Ectodermal cell (in vitro differentiated cells): ENCODE measurements at regions not wholly inside any gene's neighbourhood (a gene's known extent, or its start where the extent isn't known, plus 50 kb on each side); places are given as distances from the start of the nearest gene placed in this dataset.
"Not testable (repeated sequence)": the region's sequence is repeated elsewhere in the genome, so short reads cannot be mapped to it uniquely, and the experiment has no call there.

Experiments used
- H3K27ac ChIP-seq: 2 replicates; pipeline ENCODE4 v1.7.0; 2013; ENCODE audit warnings: mild to moderate bottlenecking, low read depth, low read length; ENCODE audit not compliant: insufficient read depth, poor library complexity, severe bottlenecking
- H3K27me3 ChIP-seq: 2 replicates; pipeline ENCODE4 v1.7.0; 2013; ENCODE audit warnings: mild to moderate bottlenecking, low read length; ENCODE audit not compliant: insufficient read depth, control insufficient read depth, poor library complexity, severe bottlenecking
- H3K36me3 ChIP-seq: one replicate; pipeline ENCODE4 v1.7.0; 2013; ENCODE audit warnings: low read length; ENCODE audit not compliant: control insufficient read depth, insufficient read depth
- H3K4me1 ChIP-seq: one replicate; pipeline ENCODE4 v1.7.0; 2013; ENCODE audit warnings: low read length; ENCODE audit not compliant: control insufficient read depth, insufficient read depth
- H3K4me3 ChIP-seq: 2 replicates; pipeline ENCODE4 v1.7.0; 2013; ENCODE audit warnings: low read depth, low read length, control low read depth; ENCODE audit not compliant: insufficient read depth
- H3K9me3 ChIP-seq: 2 replicates; pipeline ENCODE4 v1.7.0; 2013; ENCODE audit warnings: mild to moderate bottlenecking, low read length, moderate library complexity; ENCODE audit not compliant: control insufficient read depth
- WGBS, 2 experiments: methylation state at CpG; one replicate each; pipeline ENCODE4 v1.1.7; 2013; ENCODE audit warnings: missing lambda C conversion rate in 2 of 2; 5-methylcytosine and 5-hydroxymethylcytosine counted together

DNA sequence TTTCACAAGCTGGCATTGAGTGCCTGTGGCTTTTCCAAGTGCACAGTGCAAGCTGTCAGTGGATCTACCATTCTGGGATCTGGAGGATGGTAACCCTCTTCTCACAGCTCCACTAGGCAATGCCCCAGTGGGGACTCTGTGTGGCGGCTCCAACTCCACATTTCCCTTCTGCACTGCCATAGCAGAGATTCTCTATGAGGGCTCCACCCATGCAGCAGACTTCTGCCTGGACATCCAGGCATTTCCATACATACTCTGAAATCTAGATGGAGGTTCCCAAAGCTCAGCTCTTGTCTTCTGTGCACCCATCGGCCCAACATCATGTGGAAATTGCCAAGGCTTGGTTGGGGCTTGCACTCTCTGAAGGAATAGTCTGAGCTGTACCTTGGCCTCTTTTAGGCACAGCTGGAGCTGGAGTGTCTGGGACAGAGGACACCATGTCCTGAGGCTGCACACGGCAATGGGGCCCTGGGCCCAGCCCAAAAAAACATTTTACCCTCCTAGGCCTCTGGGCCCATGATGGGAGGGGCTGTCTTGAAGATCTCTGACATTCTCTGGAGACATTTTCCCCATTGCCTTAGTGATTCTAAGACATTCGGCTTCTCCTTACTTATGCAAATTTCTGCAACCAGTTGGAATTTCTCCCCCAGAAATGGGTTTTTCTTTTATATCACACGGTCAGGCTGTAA is 313.3 kb upstream of the SFSWAP start:
- 87 to 88% methylated on average over 5 of the region's 5 CpGs for WGBS, 2 experiments

GRCh38 chr12:131399000-131399399 is 311.9 kb upstream of the SFSWAP start:
- no peaks in the 10 kb centered on the region for H3K36me3 ChIP-seq
- no peaks in the 10 kb centered on the region for H3K9me3 ChIP-seq
- no peak overlapping the region for H3K27ac ChIP-seq
- H3K27me3 ChIP-seq, result no peaks in the 10 kb centered on the region
- H3K4me3 ChIP-seq, result no peak overlapping the region
- no peaks in the 10 kb centered on the region for H3K4me1 ChIP-seq

More for the DNA sequence above, 313.3 kb upstream of the SFSWAP start:
- H3K27me3 ChIP-seq, result no peaks in the 10 kb centered on the region
- H3K36me3 ChIP-seq, result no peaks in the 10 kb centered on the region
- H3K4me3 ChIP-seq, result no peak overlapping the region
- H3K27ac ChIP-seq, result no peak overlapping the region
- H3K9me3 ChIP-seq, result no peaks in the 10 kb centered on the region
- no peaks in the 10 kb centered on the region for H3K4me1 ChIP-seq

DNA sequence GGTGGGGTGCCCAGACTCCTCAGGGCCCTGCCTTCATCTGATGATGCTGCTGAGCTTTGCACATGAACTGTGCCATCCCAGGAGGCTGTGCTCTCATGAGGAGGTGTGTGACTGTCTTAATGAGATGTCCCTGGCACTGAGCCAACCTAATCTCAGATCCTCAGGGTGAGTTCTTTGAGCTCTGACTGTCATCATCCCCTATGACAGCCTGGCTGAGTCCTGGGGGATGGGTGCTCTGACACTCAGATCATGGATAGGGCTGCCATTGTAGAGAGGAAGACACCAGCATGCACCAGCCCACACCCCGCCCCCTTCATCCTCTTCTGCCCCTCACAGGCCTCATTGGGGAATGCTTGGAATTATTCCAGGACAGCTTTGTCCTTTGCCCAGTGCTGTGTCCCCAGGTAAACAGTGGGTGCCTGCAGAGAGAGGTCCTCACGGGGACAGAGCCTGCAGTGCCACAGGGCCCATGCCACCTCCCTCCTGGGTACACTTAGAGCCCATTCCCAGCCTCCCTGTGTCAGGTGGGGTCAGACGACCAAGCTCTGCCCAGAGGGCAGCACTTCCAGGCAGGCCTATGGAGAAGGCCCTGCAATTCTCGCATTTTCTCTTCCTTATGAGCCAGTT is 310.1 kb upstream of the SFSWAP start:
- not testable (repeated sequence) for H3K27ac ChIP-seq, H3K36me3 ChIP-seq

GRCh38 chr12:131401907-131402633 is 308.8 kb upstream of the SFSWAP start:
- H3K9me3 ChIP-seq, H3K27ac ChIP-seq, H3K36me3 ChIP-seq, H3K4me3 ChIP-seq, H3K4me1 ChIP-seq, H3K27me3 ChIP-seq: not testable (repeated sequence)
- 85 to 86% methylated on average over 13 of the region's 13 CpGs for WGBS, 2 experiments

More for the DNA sequence above, 310.1 kb upstream of the SFSWAP start:
- not testable (repeated sequence) for H3K27me3 ChIP-seq, H3K4me3 ChIP-seq, H3K9me3 ChIP-seq, H3K4me1 ChIP-seq
- WGBS, 2 experiments, result 86 to 88% methylated on average over 4 of the region's 4 CpGs

DNA sequence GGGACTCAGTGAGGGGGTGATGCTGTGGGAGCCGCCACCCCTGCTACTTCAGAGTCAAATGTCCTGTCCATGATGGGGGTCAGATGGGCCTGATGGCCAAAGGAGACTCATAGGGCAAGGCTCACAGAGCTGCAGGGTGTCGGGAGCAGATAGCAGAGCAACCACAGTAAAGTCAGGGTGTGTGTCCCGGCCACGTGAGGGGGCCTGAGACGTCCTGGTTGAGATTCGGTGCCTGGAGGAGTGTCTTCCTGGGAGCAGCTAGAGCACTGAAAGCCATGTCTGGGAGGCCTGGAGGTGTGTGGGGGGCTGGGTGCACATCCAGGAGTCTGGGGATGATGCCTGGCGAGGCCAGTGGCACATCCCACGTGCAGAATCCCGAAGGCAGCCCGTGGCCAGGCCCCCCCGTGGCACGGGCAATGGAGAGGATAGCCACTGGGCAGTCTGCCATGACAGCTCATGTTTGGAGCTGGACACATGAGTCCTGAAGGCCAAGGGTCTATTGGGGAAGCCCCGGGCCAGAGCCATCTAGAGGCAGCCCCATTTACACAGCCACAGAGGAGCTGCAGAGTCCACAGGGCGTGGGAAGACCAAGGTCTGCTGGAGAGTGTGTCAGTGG is 308.0 kb upstream of the SFSWAP start:
- Histone ChIP-seq H3K9me3 (no peaks in the 10 kb centered on the region), H3K4me3 (no peak overlapping the region), H3K36me3 (no peaks in the 10 kb centered on the region), H3K4me1 (no peaks in the 10 kb centered on the region), H3K27me3 (no peaks in the 10 kb centered on the region), H3K27ac (no peak overlapping the region)
- 93 to 94% methylated on average over 14 of the region's 14 CpGs for WGBS, 2 experiments

GRCh38 chr12:131403676-131404075 is 307.2 kb upstream of the SFSWAP start:
- Histone ChIP-seq H3K4me1 (no peaks in the 10 kb centered on the region), H3K36me3 (no peaks in the 10 kb centered on the region), H3K27me3 (no peaks in the 10 kb centered on the region), H3K9me3 (no peaks in the 10 kb centered on the region), H3K27ac (no peak overlapping the region), H3K4me3 (no peak overlapping the region)
- WGBS, 2 experiments, result 91 to 93% methylated on average over 6 of the region's 6 CpGs

DNA sequence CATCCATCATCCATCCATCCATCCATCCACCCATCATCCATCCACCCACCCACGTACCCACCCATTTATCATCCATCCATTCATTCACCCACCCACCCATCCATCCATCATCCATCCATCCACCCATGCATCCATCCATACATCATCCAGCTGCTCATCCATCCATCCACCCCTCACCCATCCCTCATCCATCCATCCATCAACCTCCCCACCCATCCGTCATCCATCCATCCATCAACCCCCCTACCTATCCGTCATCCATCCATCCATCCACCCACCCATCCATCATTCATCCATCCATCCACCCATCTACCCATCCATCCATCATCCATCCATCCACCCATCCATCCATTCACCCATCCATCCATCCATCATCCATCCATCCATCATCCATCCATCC is 306.2 kb upstream of the SFSWAP start:
- Histone ChIP-seq H3K27ac (no peak overlapping the region), H3K27me3 (no peaks in the 10 kb centered on the region), H3K4me1 (no peaks in the 10 kb centered on the region), H3K36me3 (no peaks in the 10 kb centered on the region), H3K4me3 (no peak overlapping the region), H3K9me3 (no peaks in the 10 kb centered on the region)
- WGBS, 2 experiments, result 86 to 89% methylated on average over 3 of the region's 3 CpGs

DNA sequence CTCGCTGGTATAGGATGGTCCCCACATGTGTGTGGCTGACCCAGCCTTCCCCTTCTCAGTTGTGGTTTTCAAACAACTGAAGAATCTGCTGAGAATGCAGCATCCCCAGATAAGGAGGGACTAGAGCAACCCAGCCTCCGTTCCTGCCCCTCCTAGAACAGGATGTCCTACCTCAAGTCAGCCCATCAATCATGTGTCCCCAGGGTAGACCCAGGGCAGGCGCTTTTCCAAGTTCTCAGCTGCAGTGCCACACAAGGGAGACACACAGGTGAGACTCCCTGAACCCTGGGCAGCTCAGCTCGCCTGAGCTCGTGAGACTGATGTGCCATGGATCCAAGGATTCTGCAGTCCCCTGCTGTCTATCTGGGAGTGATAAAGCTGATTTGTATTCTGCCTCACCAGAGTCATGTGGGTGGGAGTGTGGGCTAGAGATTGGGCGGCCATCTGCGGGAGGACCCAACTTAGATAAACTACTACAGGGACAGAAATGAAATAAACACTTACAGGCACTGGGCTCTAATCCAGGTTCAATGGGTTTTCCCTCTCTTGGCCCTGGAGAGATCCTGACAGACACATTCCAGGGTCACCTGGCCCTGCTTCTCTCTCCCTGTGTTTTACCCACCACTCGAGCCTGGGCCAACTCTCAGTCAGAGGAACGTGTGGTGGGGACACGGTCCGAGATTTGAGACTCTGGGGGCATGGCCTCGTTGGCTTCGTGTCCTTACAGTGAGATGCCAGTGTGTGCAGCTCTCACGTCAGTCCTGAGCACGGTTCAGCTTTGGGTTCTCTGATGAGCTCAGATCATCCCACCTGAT is 303.5 kb upstream of the SFSWAP start:
- Histone ChIP-seq H3K36me3 (no peaks in the 10 kb centered on the region), H3K4me3 (no peak overlapping the region), H3K27me3 (no peaks in the 10 kb centered on the region), H3K4me1 (no peaks in the 10 kb centered on the region), H3K27ac (no peak overlapping the region), H3K9me3 (no peaks in the 10 kb centered on the region)
- WGBS, 2 experiments, result 87 to 90% methylated on average over 15 of the region's 15 CpGs

GRCh38 chr12:131408036-131408365 is 302.9 kb upstream of the SFSWAP start:
- Histone ChIP-seq H3K36me3 (no peaks in the 10 kb centered on the region), H3K4me3 (no peak overlapping the region), H3K27ac (no peak overlapping the region), H3K4me1 (no peaks in the 10 kb centered on the region), H3K27me3 (no peaks in the 10 kb centered on the region), H3K9me3 (no peaks in the 10 kb centered on the region)
- WGBS, 2 experiments, result 91 to 92% methylated on average over 6 of the region's 6 CpGs
